ENCODE measurements at regions not wholly inside any gene's neighbourhood (a gene's known extent, or its start where the extent isn't known, plus 50 kb on each side); places are given as distances from the start of the nearest gene placed in this dataset.

DNA sequence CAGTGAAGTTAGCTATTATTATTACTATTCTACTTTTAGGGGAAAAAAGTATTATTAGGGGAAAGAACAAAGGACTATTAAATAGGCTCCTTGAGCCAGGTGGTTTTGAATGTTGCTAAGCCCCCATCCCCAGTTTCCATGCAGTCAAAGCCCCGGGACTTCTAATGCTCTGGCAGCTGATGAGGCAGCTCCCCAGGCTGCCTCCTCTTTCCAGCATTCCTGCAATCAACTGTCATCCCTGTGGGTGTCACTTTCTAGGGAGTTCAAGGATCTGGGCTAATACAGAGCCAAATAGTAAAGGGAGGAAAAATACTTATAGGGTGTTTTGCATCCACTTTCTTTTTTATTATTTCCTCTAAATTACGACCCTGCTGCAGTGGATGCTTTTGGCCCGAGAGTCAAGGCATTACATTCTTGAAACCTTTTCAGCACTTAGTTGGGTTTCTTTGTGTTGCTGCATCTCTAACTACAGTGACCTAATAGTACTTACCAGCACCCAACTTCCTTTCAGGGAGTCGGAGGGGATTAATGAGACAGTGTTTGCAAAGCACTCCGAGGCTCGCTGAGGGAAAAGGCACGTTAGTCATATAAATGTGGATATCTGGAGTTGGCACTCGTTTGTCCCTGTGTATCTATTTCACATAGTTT lies 303.9 kb upstream of the MAP3K7 start:
- TF ChIP-seq, protein P1, sequence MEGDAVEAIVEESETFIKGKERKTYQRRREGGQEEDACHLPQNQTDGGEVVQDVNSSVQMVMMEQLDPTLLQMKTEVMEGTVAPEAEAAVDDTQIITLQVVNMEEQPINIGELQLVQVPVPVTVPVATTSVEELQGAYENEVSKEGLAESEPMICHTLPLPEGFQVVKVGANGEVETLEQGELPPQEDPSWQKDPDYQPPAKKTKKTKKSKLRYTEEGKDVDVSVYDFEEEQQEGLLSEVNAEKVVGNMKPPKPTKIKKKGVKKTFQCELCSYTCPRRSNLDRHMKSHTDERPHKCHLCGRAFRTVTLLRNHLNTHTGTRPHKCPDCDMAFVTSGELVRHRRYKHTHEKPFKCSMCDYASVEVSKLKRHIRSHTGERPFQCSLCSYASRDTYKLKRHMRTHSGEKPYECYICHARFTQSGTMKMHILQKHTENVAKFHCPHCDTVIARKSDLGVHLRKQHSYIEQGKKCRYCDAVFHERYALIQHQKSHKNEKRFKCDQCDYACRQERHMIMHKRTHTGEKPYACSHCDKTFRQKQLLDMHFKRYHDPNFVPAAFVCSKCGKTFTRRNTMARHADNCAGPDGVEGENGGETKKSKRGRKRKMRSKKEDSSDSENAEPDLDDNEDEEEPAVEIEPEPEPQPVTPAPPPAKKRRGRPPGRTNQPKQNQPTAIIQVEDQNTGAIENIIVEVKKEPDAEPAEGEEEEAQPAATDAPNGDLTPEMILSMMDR (optimal IDR thresholded peaks at IDR 0.05 in 1 of 3, IDR thresholded peaks at IDR 0.05 in 1 of 3, conservative IDR thresholded peaks at IDR 0.05 in 1 of 3; ENCODE audit: extremely low read depth in 1 of 3, insufficient read depth in 2 of 3, low read length in 3 of 3) = no peak
- no peak for TF ChIP-seq EZH2 (IDR thresholded peaks at IDR 0.05; ENCODE audit: low read length)

All from keratinocyte (primary cell).